Smooth muscle cell (in vitro differentiated cells): ENCODE measurements at regions not wholly inside any gene's neighbourhood (a gene's known extent, or its start where the extent isn't known, plus 50 kb on each side); places are given as distances from the start of the nearest gene placed in this dataset.
A peak's percentile ranks its signal among the peaks of the same experiment; 100 is the strongest.

Source experiments
- DNase-seq: peaks from one replicate; lab custom pipeline; 2025; ENCODE audit not compliant: unreplicated experiment; lab: John Stamatoyannopoulos, UW
- H2AFZ ChIP-seq: fragments of 200-600 bp; sonication (generic); 2 replicates; pipeline ENCODE4 v1.6.0; 2016; ENCODE audit warnings: antibody characterized with exemption, low read depth, mild to moderate bottlenecking
- H3F3A ChIP-seq: fragments of 200-600 bp; sonication (generic); 2 replicates; pipeline ENCODE4 v1.6.0; 2017; ENCODE audit warnings: antibody characterized with exemption, low read depth
- H3K27ac ChIP-seq: fragments of 200-600 bp; sonication (generic); 2 replicates; pipeline ENCODE4 v1.5.1; 2016; ENCODE audit warnings: low read depth, mild to moderate bottlenecking
- H3K27me3 ChIP-seq: fragments of 200-600 bp; sonication (generic); 2 replicates; pipeline ENCODE4 v1.6.1; 2016; ENCODE audit warnings: low read depth, mild to moderate bottlenecking
- H3K36me3 ChIP-seq: fragments of 200-600 bp; sonication (generic); 2 replicates; pipeline ENCODE4 v1.5.1; 2016; ENCODE audit warnings: low read depth
- H3K4me1 ChIP-seq: fragments of 200-600 bp; sonication (generic); 2 replicates; pipeline ENCODE4 v1.5.1; 2016; ENCODE audit warnings: low read depth
- H3K4me2 ChIP-seq: fragments of 200-600 bp; sonication (generic); 2 replicates; pipeline ENCODE4 v1.6.0; 2016; ENCODE audit warnings: mild to moderate bottlenecking
- H3K4me3 ChIP-seq: fragments of 200-600 bp; sonication (generic); 2 replicates; pipeline ENCODE4 v1.5.1; 2016; ENCODE audit warnings: mild to moderate bottlenecking
- H3K79me2 ChIP-seq: fragments of 200-600 bp; sonication (generic); 2 replicates; pipeline ENCODE4 v1.6.0; 2016; ENCODE audit warnings: low read depth, mild to moderate bottlenecking
- H3K9ac ChIP-seq: fragments of 200-600 bp; sonication (generic); 2 replicates; pipeline ENCODE4 v1.6.0; 2016; ENCODE audit warnings: low read depth
- H3K9me3 ChIP-seq: fragments of 200-600 bp; sonication (generic); replicated peaks from 2 replicates; pipeline ENCODE4 v1.5.1; 2016; ENCODE audit warnings: low read depth
- H4K20me1 ChIP-seq: fragments of 200-600 bp; sonication (generic); 2 replicates; pipeline ENCODE4 v1.6.0; 2016; ENCODE audit warnings: low read depth
- WGBS: methylation state at CpG from one replicate; pipeline ENCODE4 v1.1.7; 2016; ENCODE audit warnings: low lambda C conversion rate; 5-methylcytosine and 5-hydroxymethylcytosine counted together
- TF ChIP-seq, protein P1 (sequence below): fragments of 200-600 bp; sonication (generic); IDR thresholded peaks from 2 replicates; pipeline ENCODE4 v1.5.1; 2017; ENCODE audit warnings: borderline replicate concordance, mild to moderate bottlenecking, antibody characterized with exemption; ENCODE audit not compliant: insufficient read depth, poor library complexity, severe bottlenecking

DNA sequence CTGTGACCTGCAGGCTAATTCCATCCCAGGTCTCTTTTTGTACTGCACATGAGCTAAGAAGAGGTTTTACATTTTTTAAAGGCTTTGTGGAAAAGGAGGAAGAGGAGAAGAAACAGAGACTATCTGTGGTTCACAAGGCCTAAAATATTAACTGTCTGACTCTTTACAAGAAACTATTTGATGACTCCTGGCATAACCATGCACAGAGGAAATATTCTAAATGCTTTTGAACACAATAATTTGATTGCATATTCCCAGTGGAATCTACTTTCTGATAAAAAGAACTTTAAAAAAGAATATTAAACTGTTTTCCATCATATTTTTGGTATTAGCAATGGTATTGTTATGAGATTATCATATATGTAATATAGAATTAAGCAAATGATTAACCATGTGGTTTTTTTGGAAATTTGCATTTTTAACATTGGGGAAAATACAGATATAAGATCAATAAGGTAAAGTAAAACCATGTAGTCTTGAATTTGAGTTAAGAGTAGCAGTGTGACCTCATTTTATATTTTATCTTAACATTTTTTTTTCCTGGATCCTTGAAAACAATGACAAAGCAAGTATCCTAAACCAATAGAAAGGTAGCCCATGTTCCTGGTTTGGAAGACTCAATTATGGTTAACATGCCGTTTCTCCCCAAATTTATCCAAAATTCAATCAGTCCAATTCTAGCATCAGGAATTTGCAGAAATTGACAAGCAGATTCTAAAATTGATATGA is 251.0 kb downstream of the UQCRFS1 start:
- no peaks in the 10 kb centered on the region for H3K79me2 ChIP-seq
- H4K20me1 ChIP-seq: no peaks in the 10 kb centered on the region
- H3K4me1 ChIP-seq: peaks cover 8% of the 10 kb centered on the region
- H3K4me2 ChIP-seq: peak overlapping the region; percentile 62
- H3K36me3 ChIP-seq: no peaks in the 10 kb centered on the region
- no peak for DNase-seq
- WGBS: 94% methylated on average over 1 of the region's 1 CpG
- peak overlapping the region; percentile 91 for H3K27ac ChIP-seq
- no peak overlapping the region for H3K4me3 ChIP-seq
- no peaks in the 10 kb centered on the region for H3K27me3 ChIP-seq
- TF ChIP-seq, protein P1, sequence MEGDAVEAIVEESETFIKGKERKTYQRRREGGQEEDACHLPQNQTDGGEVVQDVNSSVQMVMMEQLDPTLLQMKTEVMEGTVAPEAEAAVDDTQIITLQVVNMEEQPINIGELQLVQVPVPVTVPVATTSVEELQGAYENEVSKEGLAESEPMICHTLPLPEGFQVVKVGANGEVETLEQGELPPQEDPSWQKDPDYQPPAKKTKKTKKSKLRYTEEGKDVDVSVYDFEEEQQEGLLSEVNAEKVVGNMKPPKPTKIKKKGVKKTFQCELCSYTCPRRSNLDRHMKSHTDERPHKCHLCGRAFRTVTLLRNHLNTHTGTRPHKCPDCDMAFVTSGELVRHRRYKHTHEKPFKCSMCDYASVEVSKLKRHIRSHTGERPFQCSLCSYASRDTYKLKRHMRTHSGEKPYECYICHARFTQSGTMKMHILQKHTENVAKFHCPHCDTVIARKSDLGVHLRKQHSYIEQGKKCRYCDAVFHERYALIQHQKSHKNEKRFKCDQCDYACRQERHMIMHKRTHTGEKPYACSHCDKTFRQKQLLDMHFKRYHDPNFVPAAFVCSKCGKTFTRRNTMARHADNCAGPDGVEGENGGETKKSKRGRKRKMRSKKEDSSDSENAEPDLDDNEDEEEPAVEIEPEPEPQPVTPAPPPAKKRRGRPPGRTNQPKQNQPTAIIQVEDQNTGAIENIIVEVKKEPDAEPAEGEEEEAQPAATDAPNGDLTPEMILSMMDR: no peak
- peak overlapping the region; percentile 52 for H3K9ac ChIP-seq
- H2AFZ ChIP-seq: no peak overlapping the region
- no peaks in the 10 kb centered on the region for H3K9me3 ChIP-seq
- H3F3A ChIP-seq: no peaks in the 10 kb centered on the region

DNA sequence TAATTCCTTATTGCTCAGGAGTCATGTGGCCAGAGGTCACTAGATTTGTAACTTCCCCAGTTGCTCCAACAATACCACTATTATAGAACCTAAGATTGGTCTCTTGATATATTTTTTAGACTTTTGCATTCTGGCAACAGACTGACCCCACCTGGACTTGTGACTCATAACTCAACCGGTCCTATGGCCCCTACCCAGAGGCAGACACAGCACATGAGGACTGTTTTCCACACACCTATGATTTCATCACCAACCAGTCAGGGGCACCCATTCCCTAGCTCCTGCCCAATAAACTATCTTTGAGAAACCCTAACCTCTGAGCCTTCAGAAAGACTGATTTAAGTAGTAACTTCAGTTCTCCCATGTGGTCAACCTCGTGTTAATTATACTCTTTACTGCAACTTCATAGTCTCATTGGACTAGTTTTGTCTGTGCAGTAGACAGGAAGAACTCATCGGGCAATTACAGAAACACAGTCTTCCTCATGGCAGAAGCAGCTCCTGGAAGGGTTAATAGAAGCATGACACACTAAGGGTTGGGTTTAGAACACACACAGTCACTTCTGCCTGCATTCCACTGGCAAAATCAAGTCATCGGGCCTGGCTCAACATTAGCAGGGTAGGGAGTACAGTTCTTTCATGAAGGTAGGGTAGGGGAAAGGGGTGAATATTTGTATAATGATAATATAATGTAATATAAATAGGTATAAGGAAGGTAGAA is 251.8 kb downstream of the UQCRFS1 start:
- no peaks in the 10 kb centered on the region for H3K36me3 ChIP-seq
- no peak for DNase-seq
- H3K79me2 ChIP-seq: no peaks in the 10 kb centered on the region
- H3K9me3 ChIP-seq: no peaks in the 10 kb centered on the region
- 68% methylated on average over 4 of the region's 4 CpGs for WGBS
- peak overlapping the region; percentile 52 for H3K9ac ChIP-seq
- no peaks in the 10 kb centered on the region for H4K20me1 ChIP-seq
- TF ChIP-seq, protein P1: no peak
- H3K4me1 ChIP-seq: peaks cover 8% of the 10 kb centered on the region
- peak overlapping the region; percentile 91 for H3K27ac ChIP-seq
- H2AFZ ChIP-seq: no peak overlapping the region
- no peak overlapping the region for H3K4me3 ChIP-seq
- no peaks in the 10 kb centered on the region for H3F3A ChIP-seq
- peak overlapping the region; percentile 62 for H3K4me2 ChIP-seq
- no peaks in the 10 kb centered on the region for H3K27me3 ChIP-seq

DNA sequence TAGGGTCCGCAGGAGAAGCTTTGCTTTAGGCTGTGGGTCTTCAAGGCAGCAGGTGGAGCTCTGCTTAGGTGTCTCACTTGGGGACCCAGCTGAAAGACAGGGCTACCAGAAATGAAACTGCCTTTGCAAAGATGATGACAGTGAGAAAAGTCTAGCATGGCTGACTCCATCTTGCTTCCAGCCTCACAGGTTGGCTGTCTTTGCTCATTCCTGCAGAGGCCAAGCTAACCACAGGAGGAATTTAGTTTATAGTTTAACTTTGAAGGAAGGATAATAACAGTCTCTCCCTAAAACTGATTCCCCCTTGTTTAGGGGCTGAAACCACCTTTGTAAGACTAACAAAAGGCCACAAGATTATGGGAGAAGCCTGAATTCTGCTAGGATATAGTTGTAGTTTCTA is 252.4 kb downstream of the UQCRFS1 start:
- H3K36me3 ChIP-seq: no peaks in the 10 kb centered on the region
- H3K4me1 ChIP-seq: peaks cover 8% of the 10 kb centered on the region
- peak overlapping the region; percentile 91 for H3K27ac ChIP-seq
- TF ChIP-seq, protein P1: no peak
- no peaks in the 10 kb centered on the region for H4K20me1 ChIP-seq
- no peaks in the 10 kb centered on the region for H3K79me2 ChIP-seq
- H2AFZ ChIP-seq: no peak overlapping the region
- H3K4me3 ChIP-seq: no peak overlapping the region
- WGBS: 76% methylated on average over 1 of the region's 1 CpG
- no peaks in the 10 kb centered on the region for H3K9me3 ChIP-seq
- no peak for DNase-seq
- no peak overlapping the region for H3K4me2 ChIP-seq
- H3F3A ChIP-seq: no peaks in the 10 kb centered on the region
- no peak overlapping the region for H3K9ac ChIP-seq
- H3K27me3 ChIP-seq: no peaks in the 10 kb centered on the region
